Stimulated activated CD8-positive, alpha-beta memory T cell treated with anti-CD3 and anti-CD28 coated beads, Interleukin-12 subunit alpha, Interleukin-12 subunit beta, amount 100 ng/mL, for 24 hours (primary cell): ENCODE measurements at regions not wholly inside any gene's neighbourhood (a gene's known extent, or its start where the extent isn't known, plus 50 kb on each side); places are given as distances from the start of the nearest gene placed in this dataset.
A peak's percentile ranks its signal among the peaks of the same experiment; 100 is the strongest.
"Not testable (repeated sequence)": the region's sequence is repeated elsewhere in the genome, so short reads cannot be mapped to it uniquely, and the experiment has no call there.

Source experiments
- DNase-seq: peaks from one replicate; pipeline ENCODE4 v3.0.0-alpha.2; 2020; ENCODE audit errors: extremely low read depth

GRCh38 chr14:89743828-89744227 lies 210.7 kb downstream of the EFCAB11 start:
- DNase-seq: no peak

GRCh38 chr14:89740241-89740640 lies 214.3 kb downstream of the EFCAB11 start:
- no peak for DNase-seq

- DNase-seq: no peak
These were observed 217.6 kb downstream of the EFCAB11 start for GRCh38 chr14:89736881-89737280.

- DNase-seq: no peak
These were observed 223.1 kb downstream of the EFCAB11 start for GRCh38 chr14:89731396-89731933.

- no peak for DNase-seq
These were observed 223.8 kb downstream of the EFCAB11 start for GRCh38 chr14:89730687-89731086.

GRCh38 chr14:89728964-89729363 lies 225.6 kb downstream of the EFCAB11 start:
- no peak for DNase-seq

- not testable (repeated sequence) for DNase-seq
These were observed 228.3 kb downstream of the EFCAB11 start for GRCh38 chr14:89726226-89726625.

GRCh38 chr14:89724628-89724960 lies 229.9 kb downstream of the EFCAB11 start:
- DNase-seq: no peak

GRCh38 chr14:89723930-89724627 lies 230.5 kb downstream of the EFCAB11 start:
- no peak for DNase-seq

- DNase-seq: no peak
These were observed 232.6 kb downstream of the EFCAB11 start for GRCh38 chr14:89721956-89722355.

GRCh38 chr14:89720741-89721729 lies 233.5 kb downstream of the EFCAB11 start:
- DNase-seq: no peak

- no peak for DNase-seq
These were observed 234.3 kb downstream of the EFCAB11 start for GRCh38 chr14:89720076-89720687.

- no peak for DNase-seq
These were observed 235.0 kb downstream of the EFCAB11 start for GRCh38 chr14:89719366-89720075.

GRCh38 chr14:89708982-89709625 lies 245.4 kb downstream of the EFCAB11 start:
- DNase-seq: no peak

GRCh38 chr14:89707086-89707485 lies 247.4 kb downstream of the EFCAB11 start:
- no peak for DNase-seq

GRCh38 chr14:89702876-89703200 lies 251.7 kb downstream of the EFCAB11 start:
- DNase-seq: no peak

- DNase-seq: no peak
These were observed 252.3 kb downstream of the EFCAB11 start for GRCh38 chr14:89702073-89702875.

- DNase-seq: peak; percentile 65
These were observed 253.1 kb downstream of the EFCAB11 start for GRCh38 chr14:89701211-89702043.

GRCh38 chr14:89700801-89701200 lies 253.7 kb downstream of the EFCAB11 start:
- DNase-seq: no peak
